ENCODE measurements at regions not wholly inside any gene's neighbourhood (a gene's known extent, or its start where the extent isn't known, plus 50 kb on each side); places are given as distances from the start of the nearest gene placed in this dataset.

DNA sequence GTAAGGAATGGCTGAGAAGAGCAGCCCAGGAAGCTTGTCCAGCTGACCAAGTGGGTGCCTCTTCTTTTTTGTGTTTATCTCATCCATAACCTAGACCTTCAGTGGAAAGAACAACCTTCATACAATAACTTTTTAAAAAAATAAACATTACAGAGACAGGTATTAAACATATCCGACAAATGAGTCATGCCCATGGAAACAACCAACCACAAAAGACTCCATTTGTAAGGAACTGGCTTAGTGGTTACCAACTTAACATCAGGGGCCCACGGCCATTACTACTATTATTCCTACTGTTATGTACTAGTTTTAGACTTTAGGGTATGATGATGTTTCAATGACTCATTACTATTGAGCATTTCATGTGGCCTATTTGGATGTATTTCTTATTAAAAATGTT, 191.7 kb upstream of the SERP2 start:
- no peaks in the 10 kb centered on the region for H4K20me1 ChIP-seq (ENCODE audit: insufficient read depth, low read length, poor library complexity, severe bottlenecking)
- H3F3A ChIP-seq (ENCODE audit: low read depth), result no peaks in the 10 kb centered on the region
- H3K9ac ChIP-seq (ENCODE audit: low read depth, low read length, poor library complexity, severe bottlenecking), result no peak overlapping the region
- H3K36me3 ChIP-seq (ENCODE audit: insufficient read depth, low read length), result no peaks in the 10 kb centered on the region
- no peak overlapping the region for H3K4me3 ChIP-seq (ENCODE audit: low read length, poor library complexity, severe bottlenecking)
- no peaks in the 10 kb centered on the region for H3K79me2 ChIP-seq (ENCODE audit: insufficient read depth, low read length)
- no peaks in the 10 kb centered on the region for H3K27me3 ChIP-seq (ENCODE audit: insufficient read depth, low read length, poor library complexity, severe bottlenecking)
- no peaks in the 10 kb centered on the region for H3K9me3 ChIP-seq (ENCODE audit: insufficient read depth, low read depth, low read length)
- no peaks in the 10 kb centered on the region for H3K9me2 ChIP-seq (replicated peaks; ENCODE audit: low read depth, low read length)
- no peak for TF ChIP-seq EZH2phosphoT487 (IDR thresholded peaks at IDR 0.05; ENCODE audit: borderline replicate concordance)
- TF ChIP-seq, protein P1, sequence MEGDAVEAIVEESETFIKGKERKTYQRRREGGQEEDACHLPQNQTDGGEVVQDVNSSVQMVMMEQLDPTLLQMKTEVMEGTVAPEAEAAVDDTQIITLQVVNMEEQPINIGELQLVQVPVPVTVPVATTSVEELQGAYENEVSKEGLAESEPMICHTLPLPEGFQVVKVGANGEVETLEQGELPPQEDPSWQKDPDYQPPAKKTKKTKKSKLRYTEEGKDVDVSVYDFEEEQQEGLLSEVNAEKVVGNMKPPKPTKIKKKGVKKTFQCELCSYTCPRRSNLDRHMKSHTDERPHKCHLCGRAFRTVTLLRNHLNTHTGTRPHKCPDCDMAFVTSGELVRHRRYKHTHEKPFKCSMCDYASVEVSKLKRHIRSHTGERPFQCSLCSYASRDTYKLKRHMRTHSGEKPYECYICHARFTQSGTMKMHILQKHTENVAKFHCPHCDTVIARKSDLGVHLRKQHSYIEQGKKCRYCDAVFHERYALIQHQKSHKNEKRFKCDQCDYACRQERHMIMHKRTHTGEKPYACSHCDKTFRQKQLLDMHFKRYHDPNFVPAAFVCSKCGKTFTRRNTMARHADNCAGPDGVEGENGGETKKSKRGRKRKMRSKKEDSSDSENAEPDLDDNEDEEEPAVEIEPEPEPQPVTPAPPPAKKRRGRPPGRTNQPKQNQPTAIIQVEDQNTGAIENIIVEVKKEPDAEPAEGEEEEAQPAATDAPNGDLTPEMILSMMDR (conservative IDR thresholded peaks at IDR 0.05; ENCODE audit: low read length), result no peak
- H2AFZ ChIP-seq (ENCODE audit: low read length), result no peak overlapping the region
- H3K4me2 ChIP-seq (ENCODE audit: low read depth, low read length, poor library complexity, severe bottlenecking), result no peak overlapping the region
- no peaks in the 10 kb centered on the region for H3K4me1 ChIP-seq (ENCODE audit: insufficient read depth, low read length, poor library complexity, severe bottlenecking)

DNA sequence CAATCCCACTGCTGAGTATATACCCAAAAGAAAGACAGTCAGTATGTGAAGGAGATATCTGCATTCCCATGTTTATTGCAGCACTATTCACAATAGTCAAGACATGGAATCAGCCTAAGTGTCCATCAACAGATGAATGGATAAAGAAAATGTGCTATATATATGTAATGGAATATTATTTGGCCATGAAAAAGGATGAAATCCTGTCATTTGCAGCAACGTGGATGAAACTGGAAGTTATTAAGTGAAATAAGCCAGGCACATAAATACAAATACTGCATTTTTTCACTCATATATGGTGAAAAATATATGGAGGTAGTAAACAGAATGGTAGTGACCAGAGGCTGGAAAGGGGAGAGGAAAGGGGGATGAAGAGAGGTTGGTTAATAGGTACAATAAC, 188.9 kb upstream of the SERP2 start:
- Histone ChIP-seq H3K4me1 (ENCODE audit: insufficient read depth, low read length, poor library complexity, severe bottlenecking) (no peaks in the 10 kb centered on the region), H4K20me1 (ENCODE audit: insufficient read depth, low read length, poor library complexity, severe bottlenecking) (no peaks in the 10 kb centered on the region)

DNA sequence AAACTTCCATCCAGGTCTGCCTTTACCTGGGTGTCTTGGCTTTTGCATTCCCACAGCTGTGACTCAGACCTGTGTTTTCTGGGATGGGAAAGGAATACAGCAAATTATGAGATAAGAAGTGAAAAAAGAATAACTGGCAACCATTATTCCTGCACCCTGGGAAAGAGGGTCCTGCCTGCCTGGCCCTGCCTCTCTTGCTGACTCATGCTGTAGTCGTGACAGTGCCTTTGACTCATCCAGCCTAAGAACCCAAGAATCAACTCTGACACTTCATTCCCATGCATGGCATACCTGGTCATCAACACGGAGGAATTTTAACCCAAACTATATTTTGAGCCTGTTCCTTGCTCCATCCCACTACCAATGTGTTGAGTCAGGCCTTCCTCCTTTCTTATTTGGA, 185.4 kb upstream of the SERP2 start:
- H3K4me3 ChIP-seq (ENCODE audit: low read length, poor library complexity, severe bottlenecking), result no peak overlapping the region
- H3K79me2 ChIP-seq (ENCODE audit: insufficient read depth, low read length), result no peaks in the 10 kb centered on the region
- no peak overlapping the region for H2AFZ ChIP-seq (ENCODE audit: low read length)
- no peaks in the 10 kb centered on the region for H3K9me2 ChIP-seq (replicated peaks; ENCODE audit: low read depth, low read length)
- H3K4me1 ChIP-seq (ENCODE audit: insufficient read depth, low read length, poor library complexity, severe bottlenecking), result peaks cover 4% of the 10 kb centered on the region
- no peaks in the 10 kb centered on the region for H3K9me3 ChIP-seq (ENCODE audit: insufficient read depth, low read depth, low read length)
- no peak overlapping the region for H3K4me2 ChIP-seq (ENCODE audit: low read depth, low read length, poor library complexity, severe bottlenecking)
- TF ChIP-seq, protein P1 (conservative IDR thresholded peaks at IDR 0.05; ENCODE audit: low read length), result no peak
- no peaks in the 10 kb centered on the region for H3K36me3 ChIP-seq (ENCODE audit: insufficient read depth, low read length)
- H3K9ac ChIP-seq (ENCODE audit: low read depth, low read length, poor library complexity, severe bottlenecking), result no peak overlapping the region
- no peaks in the 10 kb centered on the region for H3K27me3 ChIP-seq (ENCODE audit: insufficient read depth, low read length, poor library complexity, severe bottlenecking)
- no peaks in the 10 kb centered on the region for H3F3A ChIP-seq (ENCODE audit: low read depth)
- H4K20me1 ChIP-seq (ENCODE audit: insufficient read depth, low read length, poor library complexity, severe bottlenecking), result no peaks in the 10 kb centered on the region

More for the DNA sequence above, 188.9 kb upstream of the SERP2 start:
- Histone ChIP-seq H3K9ac (ENCODE audit: low read depth, low read length, poor library complexity, severe bottlenecking) (no peak overlapping the region), H3K4me3 (ENCODE audit: low read length, poor library complexity, severe bottlenecking) (no peak overlapping the region), H3K79me2 (ENCODE audit: insufficient read depth, low read length) (no peaks in the 10 kb centered on the region), H3K4me2 (ENCODE audit: low read depth, low read length, poor library complexity, severe bottlenecking) (no peak overlapping the region), H3K9me3 (ENCODE audit: insufficient read depth, low read depth, low read length) (no peaks in the 10 kb centered on the region), H2AFZ (ENCODE audit: low read length) (no peak overlapping the region), H3K27me3 (ENCODE audit: insufficient read depth, low read length, poor library complexity, severe bottlenecking) (no peaks in the 10 kb centered on the region), H3K9me2 (replicated peaks; ENCODE audit: low read depth, low read length) (no peaks in the 10 kb centered on the region), H3K36me3 (ENCODE audit: insufficient read depth, low read length) (no peaks in the 10 kb centered on the region), H3F3A (ENCODE audit: low read depth) (no peaks in the 10 kb centered on the region)
- TF ChIP-seq, protein P1 (conservative IDR thresholded peaks at IDR 0.05; ENCODE audit: low read length), result no peak
- TF ChIP-seq EZH2phosphoT487 (IDR thresholded peaks at IDR 0.05; ENCODE audit: borderline replicate concordance), result no peak
